Breast epithelium (tissue), 4 donors: ENCODE measurements at regions not wholly inside any gene's neighbourhood (a gene's known extent, or its start where the extent isn't known, plus 50 kb on each side); places are given as distances from the start of the nearest gene placed in this dataset.

Experiments
- DNase-seq, 2 donors: peaks; one replicate each; pipeline ENCODE4 v3.0.0-alpha.2; 2019; ENCODE audit warnings: low spot score in 2 of 2
- H3K27ac ChIP-seq, 2 donors: fragments of 200-600 bp; sonication (generic) in 1 of 2; one replicate each; pipeline ENCODE4 v1.5.1; 2016 to 2019; ENCODE audit warnings: mild to moderate bottlenecking in 1 of 2
- H3K27me3 ChIP-seq, 2 donors: fragments of 200-600 bp; sonication (generic) in 1 of 2; one replicate each; pipeline versions ENCODE4 v1.5.1 to v1.6.0; 2017 to 2019; ENCODE audit warnings: control low read depth in 1 of 2, mild to moderate bottlenecking in 1 of 2
- H3K36me3 ChIP-seq: fragments of 200-600 bp; one replicate; pipeline ENCODE4 v1.5.1; 2019
- H3K4me1 ChIP-seq, 2 donors: fragments of 200-600 bp; sonication (generic); one replicate each; pipeline ENCODE4 v1.5.1; 2016 to 2019; ENCODE audit warnings: control low read depth in 1 of 2
- H3K4me3 ChIP-seq, 3 donors: fragments of 200-600 bp; sonication (generic); 1 replicate in 2 of 3; 2 replicates in 1 of 3; pipeline ENCODE4 v1.5.1; 2016 to 2019; ENCODE audit warnings: mild to moderate bottlenecking in 3 of 3, moderate library complexity in 2 of 3
- H3K9me3 ChIP-seq, 2 donors: fragments of 200-600 bp; sonication (generic) in 1 of 2; one replicate each; pipeline ENCODE4 v1.5.1; 2016 to 2019; ENCODE audit warnings: control low read depth in 1 of 2
- CTCF ChIP-seq, 3 donors: fragments of 450-650 bp; IDR thresholded peaks; one replicate each; pipeline ENCODE4 v1.5.1; 2016 to 2017; ENCODE audit warnings: antibody characterized with exemption in 3 of 3, mild to moderate bottlenecking in 3 of 3, moderate library complexity in 3 of 3
- POLR2A ChIP-seq: fragments of 450-650 bp; IDR thresholded peaks from one replicate; pipeline ENCODE4 v1.6.1; 2016; ENCODE audit warnings: antibody characterized with exemption, mild to moderate bottlenecking, moderate library complexity
- POLR2AphosphoS5 ChIP-seq, 3 donors: sonication (generic); formaldehyde crosslinking; IDR thresholded peaks; one replicate each; pipeline ENCODE4 v1.6.1; 2017; ENCODE audit warnings: antibody characterized with exemption in 3 of 3
- intact Hi-C: fragments of 100-400 bp; cut with DNase I; formaldehyde crosslinking; loops from one replicate; pipeline ENCODE4 v1.15.1; 2023; ENCODE audit warnings: low total_unique reads

- intact Hi-C loops, result no loop called here
- H3K4me1 ChIP-seq, result no peaks in the 10 kb centered on the region
- H3K27me3 ChIP-seq, result no peaks in the 10 kb centered on the region
- no peak overlapping the region for H3K27ac ChIP-seq
- no peaks in the 10 kb centered on the region for H3K9me3 ChIP-seq
- H3K36me3 ChIP-seq, result no peaks in the 10 kb centered on the region
- no peak for DNase-seq
- TF ChIP-seq CTCF (IDR thresholded peaks at IDR 0.05) (no peak), POLR2A (no peak), POLR2AphosphoS5 (IDR thresholded peaks at IDR 0.05) (no peak)
- no peak overlapping the region for H3K4me3 ChIP-seq
These were observed 557.3 kb upstream of the CITED2 start for GRCh38 chr6:139931747-139932146.

- Histone ChIP-seq H3K4me1 (no peaks in the 10 kb centered on the region), H3K9me3 (no peaks in the 10 kb centered on the region), H3K4me3 (no peak overlapping the region), H3K36me3 (no peaks in the 10 kb centered on the region), H3K27me3 (no peaks in the 10 kb centered on the region), H3K27ac (no peak overlapping the region)
- no peak for TF ChIP-seq CTCF (IDR thresholded peaks at IDR 0.05)
- no peak for TF ChIP-seq POLR2A
- TF ChIP-seq POLR2AphosphoS5 (IDR thresholded peaks at IDR 0.05), result no peak
- intact Hi-C loops, result no loop called here
- DNase-seq, result no peak
These were observed 553.4 kb upstream of the CITED2 start for GRCh38 chr6:139927742-139928305.

GRCh38 chr6:139927236-139927635 lies 552.8 kb upstream of the CITED2 start:
- no peaks in the 10 kb centered on the region for H3K27me3 ChIP-seq
- H3K36me3 ChIP-seq, result no peaks in the 10 kb centered on the region
- H3K27ac ChIP-seq, result no peak overlapping the region
- no peak for TF ChIP-seq POLR2A
- no peak for TF ChIP-seq CTCF (IDR thresholded peaks at IDR 0.05)
- TF ChIP-seq POLR2AphosphoS5 (IDR thresholded peaks at IDR 0.05), result no peak
- no peak for DNase-seq
- H3K4me3 ChIP-seq, result no peak overlapping the region
- intact Hi-C loops, result no loop called here
- no peaks in the 10 kb centered on the region for H3K4me1 ChIP-seq
- H3K9me3 ChIP-seq, result no peaks in the 10 kb centered on the region

GRCh38 chr6:139926711-139927110 lies 552.3 kb upstream of the CITED2 start:
- H3K4me3 ChIP-seq, result no peak overlapping the region
- intact Hi-C loops, result no loop called here
- no peaks in the 10 kb centered on the region for H3K9me3 ChIP-seq
- H3K27me3 ChIP-seq, result no peaks in the 10 kb centered on the region
- TF ChIP-seq POLR2AphosphoS5 (IDR thresholded peaks at IDR 0.05), result no peak
- no peak for TF ChIP-seq CTCF (IDR thresholded peaks at IDR 0.05)
- TF ChIP-seq POLR2A, result no peak
- DNase-seq, result no peak
- H3K36me3 ChIP-seq, result no peaks in the 10 kb centered on the region
- H3K4me1 ChIP-seq, result no peaks in the 10 kb centered on the region
- no peak overlapping the region for H3K27ac ChIP-seq

- TF ChIP-seq POLR2AphosphoS5 (IDR thresholded peaks at IDR 0.05), result no peak
- no peak for TF ChIP-seq CTCF (IDR thresholded peaks at IDR 0.05)
- TF ChIP-seq POLR2A, result no peak
- intact Hi-C loops, result no loop called here
- Histone ChIP-seq H3K27ac (peak overlapping the region in 1 of 2 donors; percentile 41), H3K9me3 (no peaks in the 10 kb centered on the region), H3K4me3 (no peak overlapping the region), H3K27me3 (no peaks in the 10 kb centered on the region), H3K4me1 (no peaks in the 10 kb centered on the region), H3K36me3 (no peaks in the 10 kb centered on the region)
- no peak for DNase-seq
These were observed 551.6 kb upstream of the CITED2 start for GRCh38 chr6:139925894-139926641.
